H1 (cell line): ENCODE measurements at regions not wholly inside any gene's neighbourhood (a gene's known extent, or its start where the extent isn't known, plus 50 kb on each side); places are given as distances from the start of the nearest gene placed in this dataset.

Experiments
- JUND ChIP-seq: IDR thresholded peaks from 2 replicates; pipeline ENCODE4 v1.6.1; 2011; ENCODE audit warnings: mild to moderate bottlenecking, improper control_type of control experiment, low read length
- NRF1 ChIP-seq: IDR thresholded peaks from 2 replicates; pipeline ENCODE4 v1.6.1; 2011; ENCODE audit warnings: mild to moderate bottlenecking, low read depth, low read length, improper control_type of control experiment
- RBBP5 ChIP-seq: IDR thresholded peaks from 2 replicates; pipeline ENCODE4 v1.7.1; 2012; ENCODE audit warnings: low read depth, mild to moderate bottlenecking, inconsistent platforms, low read length, moderate library complexity, borderline replicate concordance
- RNF2 ChIP-seq: fragments of 200-900, 300-1000 bp; sonication (generic); IDR thresholded peaks from 2 replicates; pipeline ENCODE4 v1.7.1; 2016; ENCODE audit warnings: borderline replicate concordance, low read depth, mild to moderate bottlenecking, antibody characterized with exemption, low read length; ENCODE audit not compliant: poor library complexity, severe bottlenecking; ENCODE audit errors: missing control alignments

GRCh38 chr7:153002572-153002971 lies 243.0 kb downstream of the ACTR3B start (continued):
- no peak for TF ChIP-seq RNF2
- no peak for TF ChIP-seq JUND
- TF ChIP-seq RBBP5: no peak
- no peak for TF ChIP-seq NRF1
- TF ChIP-seq, all 59 proteins: peak for 0
